A673 (cell line): ENCODE measurements at regions not wholly inside any gene's neighbourhood (a gene's known extent, or its start where the extent isn't known, plus 50 kb on each side); places are given as distances from the start of the nearest gene placed in this dataset.

Experiments used
- EZH2 ChIP-seq: fragments of 200-600 bp; sonication (generic); IDR thresholded peaks from 2 replicates; pipeline ENCODE4 v1.6.1; 2017; ENCODE audit warnings: borderline replicate concordance, low read depth, mild to moderate bottlenecking, mixed read lengths, antibody characterized with exemption, low read length; ENCODE audit not compliant: poor library complexity, severe bottlenecking
- TF ChIP-seq, protein P1 (sequence below): fragments of 300-800, 200-600 bp; sonication (generic); conservative IDR thresholded peaks from 2 replicates; pipeline ENCODE4 v1.5.1; 2017; ENCODE audit warnings: low read depth, mild to moderate bottlenecking, antibody characterized with exemption, low read length, moderate library complexity, mixed read lengths

DNA sequence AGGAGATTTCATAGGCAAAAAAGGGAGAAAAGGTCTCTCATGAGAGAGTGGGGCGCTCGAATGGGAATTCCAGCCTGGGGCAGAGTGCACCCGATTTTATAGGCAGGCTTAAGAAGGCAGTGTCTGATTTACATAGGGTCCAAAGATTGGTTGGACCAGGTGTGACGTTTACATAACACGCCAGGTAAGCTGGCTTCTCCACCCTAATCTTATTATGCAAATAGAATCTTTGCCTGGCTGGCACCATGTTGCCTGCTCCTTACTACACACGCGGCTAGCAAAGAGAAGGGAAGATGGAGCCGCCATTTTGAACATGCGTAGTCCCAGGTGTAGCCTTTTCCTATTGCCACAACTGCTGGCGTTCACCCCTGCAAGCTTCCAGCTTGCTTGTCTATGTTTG, 103.7 kb downstream of the SLC16A1 start:
- TF ChIP-seq, protein P1, sequence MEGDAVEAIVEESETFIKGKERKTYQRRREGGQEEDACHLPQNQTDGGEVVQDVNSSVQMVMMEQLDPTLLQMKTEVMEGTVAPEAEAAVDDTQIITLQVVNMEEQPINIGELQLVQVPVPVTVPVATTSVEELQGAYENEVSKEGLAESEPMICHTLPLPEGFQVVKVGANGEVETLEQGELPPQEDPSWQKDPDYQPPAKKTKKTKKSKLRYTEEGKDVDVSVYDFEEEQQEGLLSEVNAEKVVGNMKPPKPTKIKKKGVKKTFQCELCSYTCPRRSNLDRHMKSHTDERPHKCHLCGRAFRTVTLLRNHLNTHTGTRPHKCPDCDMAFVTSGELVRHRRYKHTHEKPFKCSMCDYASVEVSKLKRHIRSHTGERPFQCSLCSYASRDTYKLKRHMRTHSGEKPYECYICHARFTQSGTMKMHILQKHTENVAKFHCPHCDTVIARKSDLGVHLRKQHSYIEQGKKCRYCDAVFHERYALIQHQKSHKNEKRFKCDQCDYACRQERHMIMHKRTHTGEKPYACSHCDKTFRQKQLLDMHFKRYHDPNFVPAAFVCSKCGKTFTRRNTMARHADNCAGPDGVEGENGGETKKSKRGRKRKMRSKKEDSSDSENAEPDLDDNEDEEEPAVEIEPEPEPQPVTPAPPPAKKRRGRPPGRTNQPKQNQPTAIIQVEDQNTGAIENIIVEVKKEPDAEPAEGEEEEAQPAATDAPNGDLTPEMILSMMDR: no peak
- no peak for TF ChIP-seq EZH2
